ENCODE measurements at regions not wholly inside any gene's neighbourhood (a gene's known extent, or its start where the extent isn't known, plus 50 kb on each side); places are given as distances from the start of the nearest gene placed in this dataset.

DNA sequence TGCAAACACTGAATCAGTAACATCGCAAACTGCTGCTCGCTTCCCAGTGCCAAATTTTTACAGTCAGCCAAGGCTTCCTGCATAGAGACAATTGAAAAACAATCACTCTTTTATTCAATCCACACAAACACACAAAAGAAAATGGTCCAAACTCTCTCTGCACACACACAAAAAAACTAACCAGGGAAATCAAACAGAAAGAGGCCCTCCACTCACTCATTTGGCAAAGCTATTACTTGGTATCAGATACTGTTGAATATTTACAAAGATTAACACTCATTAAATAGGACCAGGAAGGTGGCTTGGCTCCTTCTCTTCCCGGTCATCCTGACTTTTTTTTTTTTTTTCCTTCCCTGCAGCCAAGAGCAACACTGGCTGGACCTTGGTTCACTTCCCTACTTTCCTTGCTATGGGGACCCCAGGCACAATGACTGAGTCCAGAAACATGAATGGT, 62.4 kb upstream of the SPATA12 start:
- TF ChIP-seq, protein P1, sequence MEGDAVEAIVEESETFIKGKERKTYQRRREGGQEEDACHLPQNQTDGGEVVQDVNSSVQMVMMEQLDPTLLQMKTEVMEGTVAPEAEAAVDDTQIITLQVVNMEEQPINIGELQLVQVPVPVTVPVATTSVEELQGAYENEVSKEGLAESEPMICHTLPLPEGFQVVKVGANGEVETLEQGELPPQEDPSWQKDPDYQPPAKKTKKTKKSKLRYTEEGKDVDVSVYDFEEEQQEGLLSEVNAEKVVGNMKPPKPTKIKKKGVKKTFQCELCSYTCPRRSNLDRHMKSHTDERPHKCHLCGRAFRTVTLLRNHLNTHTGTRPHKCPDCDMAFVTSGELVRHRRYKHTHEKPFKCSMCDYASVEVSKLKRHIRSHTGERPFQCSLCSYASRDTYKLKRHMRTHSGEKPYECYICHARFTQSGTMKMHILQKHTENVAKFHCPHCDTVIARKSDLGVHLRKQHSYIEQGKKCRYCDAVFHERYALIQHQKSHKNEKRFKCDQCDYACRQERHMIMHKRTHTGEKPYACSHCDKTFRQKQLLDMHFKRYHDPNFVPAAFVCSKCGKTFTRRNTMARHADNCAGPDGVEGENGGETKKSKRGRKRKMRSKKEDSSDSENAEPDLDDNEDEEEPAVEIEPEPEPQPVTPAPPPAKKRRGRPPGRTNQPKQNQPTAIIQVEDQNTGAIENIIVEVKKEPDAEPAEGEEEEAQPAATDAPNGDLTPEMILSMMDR (IDR thresholded peaks at IDR 0.05 in 8 of 11, conservative IDR thresholded peaks at IDR 0.05 in 3 of 11) = no peak
- TF ChIP-seq POLR2A (IDR thresholded peaks at IDR 0.05) = no peak

Data from spleen (tissue), 7 donors.